Aorta (tissue), 5 donors: ENCODE measurements at regions not wholly inside any gene's neighbourhood (a gene's known extent, or its start where the extent isn't known, plus 50 kb on each side); places are given as distances from the start of the nearest gene placed in this dataset.
A peak's percentile ranks its signal among the peaks of the same experiment; 100 is the strongest.

Experiments used
- ATAC-seq: fragments of 200-7000 bp; cut with Tn5 transposase; one replicate; pipeline ENCODE4 v1.9.1; 2022; ENCODE audit warnings: moderate library complexity; ENCODE audit not compliant: low FRiP score
- DNase-seq, 2 donors: peaks; one replicate each; pipeline ENCODE4 v3.0.0-alpha.2; 2020
- H3K27ac ChIP-seq, 2 donors: one replicate each; pipeline ENCODE4 v1.5.1; 2013; ENCODE audit warnings: low read length in 2 of 2, mild to moderate bottlenecking in 2 of 2, moderate library complexity in 2 of 2, control low read depth in 1 of 2, inconsistent platforms in 1 of 2, low read depth in 1 of 2
- H3K27me3 ChIP-seq, 2 donors: one replicate each; pipeline ENCODE4 v1.6.1; 2013; ENCODE audit warnings: control low read depth in 1 of 2, low read length in 1 of 2, mild to moderate bottlenecking in 1 of 2, moderate library complexity in 1 of 2; ENCODE audit not compliant: insufficient read depth in 2 of 2, control insufficient read depth in 1 of 2
- H3K36me3 ChIP-seq, 2 donors: one replicate each; pipeline ENCODE4 v1.6.1; 2013; ENCODE audit warnings: control low read depth in 1 of 2, low read length in 1 of 2, mild to moderate bottlenecking in 1 of 2; ENCODE audit not compliant: insufficient read depth in 2 of 2, control insufficient read depth in 1 of 2
- H3K4me1 ChIP-seq, 2 donors: one replicate each; pipeline ENCODE4 v1.6.1; 2013; ENCODE audit warnings: low read length in 2 of 2, control low read depth in 1 of 2, mild to moderate bottlenecking in 1 of 2, moderate library complexity in 1 of 2; ENCODE audit not compliant: insufficient read depth in 2 of 2, control insufficient read depth in 1 of 2
- H3K4me3 ChIP-seq, 2 donors: one replicate each; pipeline ENCODE4 v1.5.1; 2013; ENCODE audit warnings: low read length in 2 of 2, control low read depth in 1 of 2, mild to moderate bottlenecking in 1 of 2
- H3K9me3 ChIP-seq: one replicate; pipeline ENCODE4 v1.6.1; 2013; ENCODE audit warnings: mild to moderate bottlenecking, low read length; ENCODE audit not compliant: control insufficient read depth
- WGBS, 2 donors: extraction: QIAGEN DNeasy Blood & Tissue Kit; methylation state at CpG; one replicate each; pipeline ENCODE4 v1.1.7; 2013; 5-methylcytosine and 5-hydroxymethylcytosine counted together
- intact Hi-C, 2 donors: fragments of 100-400 bp; cut with DNase I; formaldehyde crosslinking; loops; one replicate each; pipeline versions ENCODE4 v1.14.2 to v1.15.0; 2022
- donor health status: healthy with polysubstance abuse.
- donor health status: Bipolar disorder and iron deficiency.
- donor health status: DM: no; HTN: no; CAD: no.
- donor health status: DM: no; HTN: no; CAD: no.
- donor health status: DM: yes; HTN: yes; CAD: no.

GRCh38 chr11:37788141-37788877 is 1190.3 kb upstream of the RAG2 start:
- no peak overlapping the region for H3K4me3 ChIP-seq
- 15 to 16% methylated on average over 5 of the region's 5 CpGs for WGBS, 2 donors
- H3K4me1 ChIP-seq, result no peaks in the 10 kb centered on the region
- no peak overlapping the region for H3K27ac ChIP-seq
- H3K9me3 ChIP-seq, result no peaks in the 10 kb centered on the region
- intact Hi-C loops, result no loop called here
- H3K27me3 ChIP-seq, result no peaks in the 10 kb centered on the region
- H3K36me3 ChIP-seq, result no peaks in the 10 kb centered on the region
- no peak for ATAC-seq
- DNase-seq, result no peak

DNA sequence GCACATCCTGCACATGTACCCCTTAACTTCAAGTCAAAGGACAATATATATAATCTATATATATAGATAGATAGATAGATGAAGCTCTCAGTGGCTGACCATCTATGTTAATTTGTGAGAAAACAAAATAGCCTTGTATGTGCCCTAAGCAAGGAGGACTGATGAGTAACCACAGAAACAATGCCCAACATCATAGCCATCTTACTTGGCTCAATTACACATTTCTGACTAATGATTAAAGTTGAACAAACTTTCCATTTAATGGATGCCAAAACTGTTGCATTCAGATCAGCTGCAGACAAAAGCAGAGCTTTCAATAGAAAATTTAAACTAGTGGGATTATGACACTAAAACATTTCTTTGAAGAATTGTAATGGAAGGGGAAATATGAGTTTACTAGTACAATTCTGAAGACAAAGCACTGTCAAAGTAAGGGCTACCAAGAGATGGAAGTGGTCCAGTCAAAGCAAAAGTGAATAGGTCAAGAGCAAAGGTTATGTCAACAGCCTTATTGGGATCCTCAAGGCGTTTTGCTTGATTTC is 1188.2 kb upstream of the RAG2 start:
- 7 to 22% methylated on average over 1 of the region's 1 CpG for WGBS, 2 donors
- Histone ChIP-seq H3K4me3 (no peak overlapping the region), H3K4me1 (no peaks in the 10 kb centered on the region), H3K27me3 (no peaks in the 10 kb centered on the region), H3K27ac (no peak overlapping the region), H3K9me3 (peaks cover 4% of the 10 kb centered on the region), H3K36me3 (no peaks in the 10 kb centered on the region)
- ATAC-seq, result no peak
- no peak for DNase-seq
- intact Hi-C loops, result no loop called here

DNA sequence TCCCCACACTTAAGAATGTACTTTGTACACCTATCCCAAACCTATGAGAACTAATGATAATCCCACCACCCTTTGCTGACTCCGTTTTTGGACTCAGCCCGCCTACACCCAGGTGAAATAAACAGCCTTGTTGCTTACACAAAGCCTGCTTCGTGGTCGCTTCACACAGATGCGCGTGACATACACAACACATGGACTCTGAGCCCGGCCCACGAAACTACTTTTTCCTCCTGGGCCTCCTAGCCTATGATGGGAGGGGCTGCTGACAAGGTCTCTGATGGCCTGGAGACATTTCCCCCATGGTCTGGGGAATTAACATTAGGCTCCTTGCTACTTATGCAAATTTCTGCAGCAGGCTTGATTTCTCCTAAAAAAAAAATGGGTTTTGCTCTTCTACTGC is 1176.4 kb upstream of the RAG2 start:
- no peaks in the 10 kb centered on the region for H3K9me3 ChIP-seq
- H3K36me3 ChIP-seq, result no peaks in the 10 kb centered on the region
- no peak overlapping the region for H3K4me3 ChIP-seq
- ATAC-seq (no peak), DNase-seq (peak in 1 of 2 donors; percentile 32)
- 86 to 94% methylated on average over 8 of the region's 8 CpGs for WGBS, 2 donors
- intact Hi-C loops, result no loop called here
- H3K4me1 ChIP-seq, result no peaks in the 10 kb centered on the region
- H3K27me3 ChIP-seq, result no peaks in the 10 kb centered on the region
- no peak overlapping the region for H3K27ac ChIP-seq

DNA sequence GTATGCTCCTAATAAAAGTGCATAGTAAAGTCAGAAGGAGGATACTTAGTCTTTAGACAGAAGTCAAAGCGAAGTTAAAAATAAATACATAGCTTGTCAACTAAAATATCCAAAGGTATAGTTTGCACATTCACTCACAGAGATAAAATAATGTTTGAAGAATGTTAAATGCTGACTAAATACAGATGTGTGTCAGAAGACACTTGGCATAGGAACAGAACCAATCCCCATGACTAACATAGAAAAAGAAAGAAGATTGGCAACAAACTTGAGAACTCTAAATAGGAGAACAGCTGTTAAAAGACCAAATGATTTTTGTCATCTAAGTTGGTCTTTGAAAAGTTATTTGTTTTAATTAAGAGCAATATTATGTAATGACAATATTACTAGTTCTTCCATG is 1172.1 kb upstream of the RAG2 start:
- DNase-seq (no peak), ATAC-seq (no peak)
- H3K27ac ChIP-seq, result no peak overlapping the region
- H3K4me3 ChIP-seq, result no peak overlapping the region
- whole genome bisulfite sequencing, 2 donors, result 80 to 92% methylated on average over 1 of the region's 1 CpG
- no peaks in the 10 kb centered on the region for H3K36me3 ChIP-seq
- intact Hi-C loops, result no loop called here
- H3K9me3 ChIP-seq, result no peaks in the 10 kb centered on the region
- H3K4me1 ChIP-seq, result no peaks in the 10 kb centered on the region
- H3K27me3 ChIP-seq, result no peaks in the 10 kb centered on the region

GRCh38 chr11:37762079-37762478 is 1164.0 kb upstream of the RAG2 start:
- no peak for DNase-seq
- H3K9me3 ChIP-seq, result no peaks in the 10 kb centered on the region
- H3K4me3 ChIP-seq, result no peak overlapping the region
- ATAC-seq, result no peak
- no peak overlapping the region for H3K27ac ChIP-seq
- intact Hi-C loops, result no loop called here
- WGBS, 2 donors, result 89 to 93% methylated on average over 3 of the region's 3 CpGs
- H3K27me3 ChIP-seq, result no peaks in the 10 kb centered on the region
- no peaks in the 10 kb centered on the region for H3K4me1 ChIP-seq
- H3K36me3 ChIP-seq, result no peaks in the 10 kb centered on the region

- intact Hi-C loops, result no loop called here
- Histone ChIP-seq H3K27ac (no peak overlapping the region), H3K9me3 (peaks cover 1% of the 10 kb centered on the region), H3K4me3 (no peak overlapping the region), H3K27me3 (no peaks in the 10 kb centered on the region), H3K4me1 (no peaks in the 10 kb centered on the region), H3K36me3 (no peaks in the 10 kb centered on the region)
- no peak for ATAC-seq
- no peak for DNase-seq
- WGBS, 2 donors, result 29 to 57% methylated on average over 1 of the region's 1 CpG
These were observed 1157.5 kb upstream of the RAG2 start for GRCh38 chr11:37755521-37755920.

DNA sequence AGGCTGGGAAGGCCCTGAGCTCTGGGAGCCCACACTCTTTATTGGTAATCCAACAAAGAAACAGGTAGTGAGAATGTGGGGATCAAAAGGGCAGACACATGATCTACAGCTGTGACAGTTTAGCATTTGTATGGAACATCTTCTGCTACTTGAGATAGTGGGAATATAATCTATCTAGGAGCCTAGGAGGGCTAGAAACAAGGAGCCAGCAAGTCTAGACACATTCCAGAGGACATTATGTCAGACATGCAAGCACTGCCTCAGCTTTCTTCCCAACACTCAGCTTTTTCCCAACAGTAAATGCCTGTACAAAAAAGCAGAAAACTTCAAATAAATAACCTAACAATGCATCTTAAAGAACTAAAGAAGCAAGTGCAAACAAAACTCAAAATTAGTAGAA is 1150.6 kb upstream of the RAG2 start:
- Histone ChIP-seq H3K4me1 (no peaks in the 10 kb centered on the region), H3K36me3 (no peaks in the 10 kb centered on the region), H3K4me3 (no peak overlapping the region), H3K9me3 (no peaks in the 10 kb centered on the region), H3K27ac (no peak overlapping the region), H3K27me3 (no peaks in the 10 kb centered on the region)
- intact Hi-C loops, result no loop called here
- DNase-seq (no peak), ATAC-seq (no peak)

DNA sequence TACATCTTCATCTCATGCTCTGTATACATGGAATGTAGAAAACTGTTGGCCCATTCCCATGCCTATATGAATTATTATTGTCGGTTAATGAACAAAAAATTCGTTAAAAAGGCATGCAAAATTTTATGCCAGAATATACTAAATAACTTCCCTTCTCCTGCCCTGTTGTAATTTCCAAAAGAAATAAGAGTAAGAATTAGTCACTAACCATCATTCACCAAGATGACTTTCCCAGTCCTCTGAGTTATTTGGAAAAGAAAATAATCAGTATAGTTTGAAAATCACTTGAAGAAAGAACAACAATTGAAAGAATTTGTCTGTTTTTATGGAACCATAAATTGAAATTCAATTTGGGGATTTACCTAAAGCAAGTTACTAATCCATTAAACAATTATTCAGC is 1149.1 kb upstream of the RAG2 start:
- Histone ChIP-seq H3K36me3 (no peaks in the 10 kb centered on the region), H3K4me1 (no peaks in the 10 kb centered on the region), H3K9me3 (no peaks in the 10 kb centered on the region), H3K4me3 (no peak overlapping the region), H3K27ac (no peak overlapping the region), H3K27me3 (no peaks in the 10 kb centered on the region)
- intact Hi-C loops, result no loop called here
- WGBS, 2 donors, result 29 to 46% methylated on average over 2 of the region's 2 CpGs
- ATAC-seq (no peak), DNase-seq (no peak)

GRCh38 chr11:37727371-37727770 is 1129.3 kb upstream of the RAG2 start:
- 46 to 52% methylated on average over 2 of the region's 2 CpGs for WGBS, 2 donors
- no peak for ATAC-seq

More at GRCh38 chr11:37727371-37727770, 1129.3 kb upstream of the RAG2 start:
- no peak for DNase-seq
- Histone ChIP-seq H3K9me3 (no peaks in the 10 kb centered on the region), H3K4me3 (no peak overlapping the region), H3K4me1 (no peaks in the 10 kb centered on the region), H3K27ac (no peak overlapping the region), H3K36me3 (no peaks in the 10 kb centered on the region), H3K27me3 (no peaks in the 10 kb centered on the region)
- intact Hi-C loops, result no loop called here
